A673 (cell line): ENCODE measurements at regions not wholly inside any gene's neighbourhood (a gene's known extent, or its start where the extent isn't known, plus 50 kb on each side); places are given as distances from the start of the nearest gene placed in this dataset.

Experiments
- BruUV-seq: library from RNA; stranded (reverse); fragments of 400-500 nt; replicated peaks from 2 replicates; lab custom pipeline; 2021; lab: Mats Ljungman, UMichigan
- CTCF ChIA-PET: fragments of 300-600 bp; sonication (Branson Sonifier 250); formaldehyde crosslinking; loops from one replicate; lab custom pipeline; 2022; ENCODE audit warnings: antibody characterized with exemption; lab: Charles Lee
- POLR2A ChIA-PET: fragments of 300-600 bp; sonication (Branson Sonifier 250); formaldehyde crosslinking; loops from one replicate; lab custom pipeline; 2022; ENCODE audit warnings: antibody characterized with exemption; ENCODE audit not compliant: low non-redundant PET; lab: Charles Lee
- DNase-seq: peaks from one replicate; pipeline ENCODE4 v3.0.0-alpha.2; 2015; ENCODE audit warnings: low spot score
- H3K27ac ChIP-seq: fragments of 200-600 bp; sonication (generic); 2 replicates; pipeline ENCODE4 v1.5.1; 2016; ENCODE audit warnings: mixed run types, low read depth, mild to moderate bottlenecking, mixed read lengths, antibody characterized with exemption, low read length; ENCODE audit not compliant: poor library complexity, severe bottlenecking
- H3K27me3 ChIP-seq: fragments of 200-600 bp; sonication (generic); replicated peaks from 2 replicates; pipeline ENCODE4 v1.6.1; 2017; ENCODE audit warnings: mixed run types, low read depth, mild to moderate bottlenecking, mixed read lengths, antibody characterized with exemption, low read length; ENCODE audit not compliant: insufficient read depth, poor library complexity
- H3K36me3 ChIP-seq: fragments of 200-600 bp; sonication (generic); 2 replicates; pipeline ENCODE4 v1.6.1; 2016; ENCODE audit warnings: mixed run types, mild to moderate bottlenecking, mixed read lengths, antibody characterized with exemption, low read length; ENCODE audit not compliant: insufficient read depth, poor library complexity, severe bottlenecking
- H3K4me1 ChIP-seq: fragments of 200-600 bp; sonication (generic); 2 replicates; pipeline ENCODE4 v1.6.1; 2017; ENCODE audit warnings: mixed run types, mild to moderate bottlenecking, mixed read lengths, antibody characterized with exemption, low read length; ENCODE audit not compliant: insufficient read depth, poor library complexity, severe bottlenecking
- H3K4me3 ChIP-seq: fragments of 200-600 bp; sonication (generic); 2 replicates; pipeline ENCODE4 v1.5.1; 2016; ENCODE audit warnings: low read depth, mixed run types, mild to moderate bottlenecking, mixed read lengths, low read length; ENCODE audit not compliant: poor library complexity, severe bottlenecking
- H3K9me3 ChIP-seq: fragments of 200-600 bp; sonication (generic); 2 replicates; pipeline ENCODE4 v1.6.1; 2016; ENCODE audit warnings: mixed run types, low read depth, mild to moderate bottlenecking, mixed read lengths, antibody characterized with exemption, low read length; ENCODE audit not compliant: poor library complexity, severe bottlenecking
- EZH2 ChIP-seq: fragments of 200-600 bp; sonication (generic); IDR thresholded peaks from 2 replicates; pipeline ENCODE4 v1.6.1; 2017; ENCODE audit warnings: borderline replicate concordance, low read depth, mild to moderate bottlenecking, mixed read lengths, antibody characterized with exemption, low read length; ENCODE audit not compliant: poor library complexity, severe bottlenecking
- intact Hi-C: fragments of 100-400 bp; cut with micrococcal nuclease; formaldehyde crosslinking; loops from one replicate; pipeline ENCODE4 v1.10.0; 2022; ENCODE audit not compliant: unreplicated experiment
- TF ChIP-seq, protein P1 (sequence below): fragments of 300-800, 200-600 bp; sonication (generic); conservative IDR thresholded peaks from 2 replicates; pipeline ENCODE4 v1.5.1; 2017; ENCODE audit warnings: low read depth, mild to moderate bottlenecking, antibody characterized with exemption, low read length, moderate library complexity, mixed read lengths

DNA sequence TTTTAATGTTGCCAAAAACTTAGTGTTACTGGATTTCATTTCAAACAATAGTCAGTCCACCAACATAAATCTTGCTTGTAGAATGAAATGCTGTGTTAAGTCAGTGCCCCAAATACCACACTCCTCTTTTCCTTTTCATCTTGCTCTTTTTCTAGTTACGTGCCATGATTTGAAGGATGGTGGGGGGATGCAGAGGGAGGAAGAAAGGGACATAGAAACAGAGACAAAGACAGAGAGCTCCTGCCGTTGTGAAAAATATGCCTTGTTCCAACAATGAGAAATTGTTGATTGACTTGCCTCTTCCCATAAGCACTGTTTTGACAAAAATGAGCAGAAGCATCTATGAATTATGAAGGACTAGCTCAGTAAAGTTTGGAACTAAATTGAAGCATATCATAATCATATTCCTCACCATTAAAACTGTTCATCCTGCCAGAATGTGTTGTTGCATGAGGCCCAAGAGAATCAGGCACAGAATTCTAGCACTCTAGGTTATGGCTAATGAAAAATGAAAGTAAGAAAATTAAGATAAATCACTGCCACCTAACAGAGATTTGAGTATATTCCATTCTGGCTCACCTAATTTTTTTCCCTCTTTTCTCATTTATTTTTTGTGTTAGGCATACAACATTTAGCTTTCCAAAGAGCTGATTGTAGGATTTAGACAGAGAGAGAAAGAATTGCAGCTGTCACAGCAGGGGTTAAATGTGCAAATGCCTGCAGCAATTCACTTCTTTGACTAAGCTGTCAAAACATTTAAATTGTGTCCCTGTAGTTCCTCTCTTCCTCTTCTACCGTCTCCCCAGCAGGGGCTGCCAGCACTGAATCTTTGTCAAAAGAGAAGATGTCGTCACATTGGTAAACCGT is 111.6 kb upstream of the PTPN13 start:
- H3K27ac ChIP-seq = peak overlapping the region; percentile 77
- intact Hi-C loops = no loop called here

DNA sequence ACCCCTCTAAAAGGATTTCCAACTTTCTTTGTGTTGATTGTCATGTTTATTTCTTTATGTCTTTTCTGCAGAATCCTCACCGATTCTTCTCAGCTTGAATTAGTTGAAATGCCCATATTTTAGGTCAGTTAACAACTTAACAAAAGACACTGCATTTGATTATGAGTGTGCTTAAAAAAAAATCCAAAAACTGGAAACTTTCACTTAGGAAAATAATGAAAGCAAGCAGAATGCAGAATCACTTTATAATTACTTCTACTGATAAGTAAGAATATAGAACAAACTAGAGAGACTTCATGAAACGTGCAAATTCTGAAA is 111.0 kb upstream of the PTPN13 start:
- Histone ChIP-seq H3K9me3 (no peaks in the 10 kb centered on the region), H3K4me3 (no peak overlapping the region), H3K36me3 (no peaks in the 10 kb centered on the region), H3K4me1 (peaks cover 42% of the 10 kb centered on the region), H3K27ac (peak overlapping the region; percentile 77), H3K27me3 (no peaks in the 10 kb centered on the region)
- intact Hi-C loops = no loop called here
- ChIA-PET POLR2A (interaction anchor here (0.5 kb wide), 1 partner anchor 417 kb away, joined by 3 read pairs; no protein-coding TSS in a partner anchor), CTCF (no interaction called here)
- TF ChIP-seq, protein P1, sequence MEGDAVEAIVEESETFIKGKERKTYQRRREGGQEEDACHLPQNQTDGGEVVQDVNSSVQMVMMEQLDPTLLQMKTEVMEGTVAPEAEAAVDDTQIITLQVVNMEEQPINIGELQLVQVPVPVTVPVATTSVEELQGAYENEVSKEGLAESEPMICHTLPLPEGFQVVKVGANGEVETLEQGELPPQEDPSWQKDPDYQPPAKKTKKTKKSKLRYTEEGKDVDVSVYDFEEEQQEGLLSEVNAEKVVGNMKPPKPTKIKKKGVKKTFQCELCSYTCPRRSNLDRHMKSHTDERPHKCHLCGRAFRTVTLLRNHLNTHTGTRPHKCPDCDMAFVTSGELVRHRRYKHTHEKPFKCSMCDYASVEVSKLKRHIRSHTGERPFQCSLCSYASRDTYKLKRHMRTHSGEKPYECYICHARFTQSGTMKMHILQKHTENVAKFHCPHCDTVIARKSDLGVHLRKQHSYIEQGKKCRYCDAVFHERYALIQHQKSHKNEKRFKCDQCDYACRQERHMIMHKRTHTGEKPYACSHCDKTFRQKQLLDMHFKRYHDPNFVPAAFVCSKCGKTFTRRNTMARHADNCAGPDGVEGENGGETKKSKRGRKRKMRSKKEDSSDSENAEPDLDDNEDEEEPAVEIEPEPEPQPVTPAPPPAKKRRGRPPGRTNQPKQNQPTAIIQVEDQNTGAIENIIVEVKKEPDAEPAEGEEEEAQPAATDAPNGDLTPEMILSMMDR = no peak; the same call in 1 of the 2 replicates
- no peak for TF ChIP-seq EZH2
- DNase-seq = no peak
- no TSS peak for BruUV-seq

More for the DNA sequence above, 111.6 kb upstream of the PTPN13 start:
- peak; percentile 91 for DNase-seq
- ChIA-PET CTCF (no interaction called here), POLR2A (interaction anchor here (0.5 kb wide), 1 partner anchor 417 kb away, joined by 3 read pairs; no protein-coding TSS in a partner anchor)
- H3K27me3 ChIP-seq = no peaks in the 10 kb centered on the region
- H3K36me3 ChIP-seq = no peaks in the 10 kb centered on the region
- H3K4me1 ChIP-seq = peaks cover 42% of the 10 kb centered on the region
- no peaks in the 10 kb centered on the region for H3K9me3 ChIP-seq
- H3K4me3 ChIP-seq = no peak overlapping the region
- TF ChIP-seq, protein P1 = peak; percentile 51
- TF ChIP-seq EZH2 = no peak
- BruUV-seq = TSS peak; percentile 33

DNA sequence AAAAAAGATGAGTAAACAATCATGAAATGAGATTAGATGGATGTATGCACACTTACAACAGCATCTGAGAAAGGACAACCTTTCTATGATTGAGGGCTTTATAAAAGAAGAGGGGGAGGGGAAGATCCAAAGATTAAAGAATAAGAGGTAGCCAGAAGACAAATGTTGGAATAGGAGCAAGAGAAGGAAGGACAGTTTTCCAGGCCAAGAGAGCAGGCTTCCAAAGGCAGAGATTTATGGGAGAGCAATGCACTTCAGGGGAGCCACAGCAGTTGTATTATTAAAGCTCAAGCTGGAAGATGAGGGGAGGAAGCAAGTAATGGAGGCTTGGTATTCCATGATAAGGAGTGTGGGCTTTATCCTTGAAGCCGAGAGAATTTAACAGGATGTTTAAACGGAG is 110.3 kb upstream of the PTPN13 start:
- peaks cover 42% of the 10 kb centered on the region for H3K4me1 ChIP-seq
- BruUV-seq = no TSS peak
- DNase-seq = no peak
- CTCF ChIA-PET = no interaction called here
- no peak overlapping the region for H3K4me3 ChIP-seq
- no peaks in the 10 kb centered on the region for H3K9me3 ChIP-seq
- intact Hi-C loops = no loop called here
- H3K36me3 ChIP-seq = no peaks in the 10 kb centered on the region
- TF ChIP-seq, protein P1 = no peak
- no peak for TF ChIP-seq EZH2
- H3K27ac ChIP-seq = peak overlapping the region; percentile 47
- POLR2A ChIA-PET = no interaction called here
- H3K27me3 ChIP-seq = no peaks in the 10 kb centered on the region
